ENCODE measurements at regions not wholly inside any gene's neighbourhood (a gene's known extent, or its start where the extent isn't known, plus 50 kb on each side); places are given as distances from the start of the nearest gene placed in this dataset.

GRCh38 chr13:90796474-90796873, 551.0 kb upstream of the MIR17HG start:
- POLR2A ChIA-PET = no interaction called here
- TF ChIP-seq ZNF416 (tag by site-specific recombination; IDR thresholded peaks at IDR 0.05) (no peak), KLF16 (tag by site-specific recombination; IDR thresholded peaks at IDR 0.05) (no peak)

DNA sequence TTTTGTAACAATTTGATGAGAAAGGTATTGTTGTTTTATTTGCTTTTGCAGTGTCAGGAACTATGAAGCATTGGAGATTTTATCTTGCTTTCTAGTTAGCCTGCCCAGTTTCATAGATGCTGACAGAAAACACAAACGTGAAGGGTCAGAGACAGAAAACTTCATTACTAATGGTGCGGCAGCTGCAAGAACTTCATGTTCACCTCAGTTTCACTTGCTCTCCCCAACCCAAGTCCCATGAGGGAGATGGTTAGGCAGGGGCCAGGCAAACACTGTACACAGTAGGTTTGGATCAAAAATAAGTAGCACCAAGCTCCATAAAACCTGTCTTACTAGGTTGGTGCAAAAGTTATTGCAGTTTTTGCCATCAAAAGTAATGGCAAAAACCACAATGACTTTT, 550.2 kb upstream of the MIR17HG start:
- ChIA-PET CTCF (no interaction called here), POLR2A (no interaction called here)
- Histone ChIP-seq H3K9me3 (ENCODE audit: control insufficient read depth, insufficient read depth, low read depth, low read length) (no peaks in the 10 kb centered on the region), H3K27ac (ENCODE audit: extremely low read depth, low read depth, low read length) (no peak overlapping the region), H3K36me3 (ENCODE audit: control insufficient read depth in 2 of 2, insufficient read depth in 1 of 2, low read length in 2 of 2) (no peaks in the 10 kb centered on the region), H3K4me3 (ENCODE audit: low read depth, low read length) (no peak overlapping the region), H3K4me1 (ENCODE audit: control insufficient read depth, insufficient read depth, low read length) (no peaks in the 10 kb centered on the region)
- no peak for TF ChIP-seq SALL2 (tag by site-specific recombination; IDR thresholded peaks at IDR 0.05; ENCODE audit: borderline replicate concordance)
- TF ChIP-seq ZNF501 (tag by site-specific recombination; IDR thresholded peaks at IDR 0.05) = no peak
- TF ChIP-seq, protein P1, sequence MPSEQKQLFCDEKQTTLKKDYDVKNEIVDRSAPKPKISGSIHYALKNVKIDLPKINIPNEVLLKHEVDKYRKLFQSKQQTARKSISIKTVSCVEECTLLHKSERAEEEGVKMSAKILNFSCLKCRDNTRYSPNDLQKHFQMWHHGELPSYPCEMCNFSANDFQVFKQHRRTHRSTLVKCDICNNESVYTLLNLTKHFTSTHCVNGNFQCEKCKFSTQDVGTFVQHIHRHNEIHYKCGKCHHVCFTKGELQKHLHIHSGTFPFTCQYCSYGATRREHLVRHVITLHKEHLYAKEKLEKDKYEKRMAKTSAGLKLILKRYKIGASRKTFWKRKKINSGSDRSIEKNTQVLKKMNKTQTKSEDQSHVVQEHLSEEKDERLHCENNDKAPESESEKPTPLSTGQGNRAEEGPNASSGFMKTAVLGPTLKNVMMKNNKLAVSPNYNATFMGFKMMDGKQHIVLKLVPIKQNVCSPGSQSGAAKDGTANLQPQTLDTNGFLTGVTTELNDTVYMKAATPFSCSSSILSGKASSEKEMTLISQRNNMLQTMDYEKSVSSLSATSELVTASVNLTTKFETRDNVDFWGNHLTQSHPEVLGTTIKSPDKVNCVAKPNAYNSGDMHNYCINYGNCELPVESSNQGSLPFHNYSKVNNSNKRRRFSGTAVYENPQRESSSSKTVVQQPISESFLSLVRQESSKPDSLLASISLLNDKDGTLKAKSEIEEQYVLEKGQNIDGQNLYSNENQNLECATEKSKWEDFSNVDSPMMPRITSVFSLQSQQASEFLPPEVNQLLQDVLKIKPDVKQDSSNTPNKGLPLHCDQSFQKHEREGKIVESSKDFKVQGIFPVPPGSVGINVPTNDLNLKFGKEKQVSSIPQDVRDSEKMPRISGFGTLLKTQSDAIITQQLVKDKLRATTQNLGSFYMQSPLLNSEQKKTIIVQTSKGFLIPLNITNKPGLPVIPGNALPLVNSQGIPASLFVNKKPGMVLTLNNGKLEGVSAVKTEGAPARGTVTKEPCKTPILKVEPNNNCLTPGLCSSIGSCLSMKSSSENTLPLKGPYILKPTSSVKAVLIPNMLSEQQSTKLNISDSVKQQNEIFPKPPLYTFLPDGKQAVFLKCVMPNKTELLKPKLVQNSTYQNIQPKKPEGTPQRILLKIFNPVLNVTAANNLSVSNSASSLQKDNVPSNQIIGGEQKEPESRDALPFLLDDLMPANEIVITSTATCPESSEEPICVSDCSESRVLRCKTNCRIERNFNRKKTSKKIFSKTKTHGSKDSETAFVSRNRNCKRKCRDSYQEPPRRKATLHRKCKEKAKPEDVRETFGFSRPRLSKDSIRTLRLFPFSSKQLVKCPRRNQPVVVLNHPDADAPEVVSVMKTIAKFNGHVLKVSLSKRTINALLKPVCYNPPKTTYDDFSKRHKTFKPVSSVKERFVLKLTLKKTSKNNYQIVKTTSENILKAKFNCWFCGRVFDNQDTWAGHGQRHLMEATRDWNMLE (tag by site-specific recombination; conservative IDR thresholded peaks at IDR 0.05; ENCODE audit: low read depth) = no peak
- TF ChIP-seq ZNF114 (tag by site-specific recombination; IDR thresholded peaks at IDR 0.05) = no peak
- TF ChIP-seq ZXDB (tag by site-specific recombination; IDR thresholded peaks at IDR 0.05) = no peak
- TF ChIP-seq BCL11A (tag by site-specific recombination; IDR thresholded peaks at IDR 0.05; ENCODE audit: low read depth) = no peak
- TF ChIP-seq ZNF19 (tag by site-specific recombination; IDR thresholded peaks at IDR 0.05; ENCODE audit: low read depth) = no peak
- TF ChIP-seq HOXC10 (CRISPR knock-in tag; IDR thresholded peaks at IDR 0.05) = no peak
- no peak for TF ChIP-seq GLI2 (tag by site-specific recombination; IDR thresholded peaks at IDR 0.05; ENCODE audit: borderline replicate concordance, low read depth)
- no peak for TF ChIP-seq ZNF785 (tag by site-specific recombination; IDR thresholded peaks at IDR 0.05)
- no peak for TF ChIP-seq ZNF366 (tag by site-specific recombination; conservative IDR thresholded peaks at IDR 0.05)
- TF ChIP-seq ZNF596 (tag by site-specific recombination; IDR thresholded peaks at IDR 0.05) = no peak
- no peak for TF ChIP-seq ZNF223 (tag by site-specific recombination; IDR thresholded peaks at IDR 0.05)
- TF ChIP-seq ZNF266 (tag by site-specific recombination; IDR thresholded peaks at IDR 0.05; ENCODE audit: low read depth) = no peak
- TF ChIP-seq KLF10 (tag by site-specific recombination; IDR thresholded peaks at IDR 0.05) = no peak
- TF ChIP-seq ZNF341 (tag by site-specific recombination; IDR thresholded peaks at IDR 0.05; ENCODE audit: low read depth) = no peak
- TF ChIP-seq ZNF585B (tag by site-specific recombination; IDR thresholded peaks at IDR 0.05) = no peak
- TF ChIP-seq ZNF121 (tag by site-specific recombination; IDR thresholded peaks at IDR 0.05) = no peak
- no peak for TF ChIP-seq ZNF664 (tag by site-specific recombination; IDR thresholded peaks at IDR 0.05)
- TF ChIP-seq SP3 (tag by site-specific recombination; IDR thresholded peaks at IDR 0.05) = no peak

More at GRCh38 chr13:90796474-90796873, 551.0 kb upstream of the MIR17HG start:
- Histone ChIP-seq H3K4me3 (ENCODE audit: low read depth, low read length) (no peak overlapping the region), H3K4me1 (ENCODE audit: control insufficient read depth, insufficient read depth, low read length) (no peaks in the 10 kb centered on the region), H3K9me3 (ENCODE audit: control insufficient read depth, insufficient read depth, low read depth, low read length) (no peaks in the 10 kb centered on the region), H3K27ac (ENCODE audit: extremely low read depth, low read depth, low read length) (no peak overlapping the region), H3K36me3 (ENCODE audit: control insufficient read depth in 2 of 2, insufficient read depth in 1 of 2, low read length in 2 of 2) (no peaks in the 10 kb centered on the region)
- CTCF ChIA-PET = no interaction called here

All from HEK293 (cell line).